Gastroesophageal sphincter (tissue), 4 donors: ENCODE measurements at regions not wholly inside any gene's neighbourhood (a gene's known extent, or its start where the extent isn't known, plus 50 kb on each side); places are given as distances from the start of the nearest gene placed in this dataset.

Experiments used
- ATAC-seq: fragments of 150-250 bp; one replicate; pipeline ENCODE4 v1.9.1; 2016; ENCODE audit warnings: mild to moderate bottlenecking, moderate library complexity
- H3K27ac ChIP-seq, 4 donors: fragments of 200-600 bp; sonication (generic) in 3 of 4; 1 replicate in 3 of 4; 2 replicates in 1 of 4; pipeline ENCODE4 v1.5.1; 2016 to 2019
- H3K27me3 ChIP-seq: fragments of 200-600 bp; sonication (generic); one replicate; pipeline ENCODE4 v1.5.1; 2019
- H3K36me3 ChIP-seq, 2 donors: fragments of 200-600 bp; sonication (generic); one replicate each; pipeline ENCODE4 v1.5.1; 2019; ENCODE audit warnings: control low read depth in 1 of 2
- H3K4me1 ChIP-seq, 3 donors: fragments of 200-600 bp; sonication (generic); 1 replicate in 2 of 3; 2 replicates in 1 of 3; pipeline ENCODE4 v1.5.1; 2016 to 2019; ENCODE audit warnings: control low read depth in 2 of 3
- H3K4me3 ChIP-seq, 2 donors: fragments of 200-600 bp; sonication (generic); one replicate each; pipeline ENCODE4 v1.5.1; 2019; ENCODE audit warnings: mild to moderate bottlenecking in 1 of 2, moderate library complexity in 1 of 2
- H3K9me3 ChIP-seq, 3 donors: fragments of 200-600 bp; sonication (generic); one replicate each; pipeline ENCODE4 v1.5.1; 2017 to 2019; ENCODE audit warnings: control low read depth in 2 of 3
- EP300 ChIP-seq: sonication (generic); formaldehyde crosslinking; IDR thresholded peaks from one replicate; pipeline ENCODE4 v1.6.1; 2017; ENCODE audit warnings: antibody characterized with exemption, mild to moderate bottlenecking
- POLR2A ChIP-seq, 2 donors: fragments of 450-650 bp; IDR thresholded peaks; one replicate each; pipeline ENCODE4 v1.6.1; 2017; ENCODE audit warnings: antibody characterized with exemption in 2 of 2, mild to moderate bottlenecking in 2 of 2, moderate library complexity in 1 of 2
- POLR2AphosphoS5 ChIP-seq: sonication (generic); formaldehyde crosslinking; IDR thresholded peaks from one replicate; pipeline ENCODE4 v1.6.1; 2017; ENCODE audit warnings: antibody characterized with exemption
- whole genome bisulfite sequencing, 2 donors: methylation state at CpG; one replicate each; pipeline ENCODE4 v1.1.5; 2018; ENCODE audit warnings: low coverage in 1 of 2; 5-methylcytosine and 5-hydroxymethylcytosine counted together
- TF ChIP-seq, protein P1 (sequence below), 4 experiments: fragments of 200-600 bp in 2 of 4; fragments of 450-650 bp in 2 of 4; sonication (generic) in 1 of 4; IDR thresholded peaks; one replicate each; pipeline ENCODE4 v1.5.1; 2017 to 2019; ENCODE audit warnings: antibody characterized with exemption in 4 of 4, mild to moderate bottlenecking in 2 of 4, moderate library complexity in 2 of 4

DNA sequence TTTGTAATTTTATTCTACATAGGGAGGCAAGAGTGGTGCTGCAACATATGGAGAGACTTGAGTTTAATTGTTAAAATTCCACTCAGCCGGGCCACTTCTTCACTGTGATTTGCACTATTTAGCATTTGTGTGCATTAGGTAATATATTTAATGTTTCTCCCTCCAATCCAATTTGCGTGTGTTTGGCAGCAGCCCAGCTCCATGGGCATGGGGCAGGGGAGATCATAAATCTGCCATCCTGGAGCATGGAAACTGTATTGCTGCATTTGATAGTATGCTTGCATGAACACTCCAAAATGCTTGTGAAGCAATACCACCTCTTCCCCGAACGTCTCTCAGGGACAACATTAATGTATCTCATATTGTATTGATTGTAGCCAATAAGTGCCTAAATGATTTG lies 339.1 kb upstream of the RBFOX1 start:
- Histone ChIP-seq H3K36me3 (no peaks in the 10 kb centered on the region), H3K4me1 (no peaks in the 10 kb centered on the region), H3K4me3 (no peak overlapping the region), H3K27me3 (no peaks in the 10 kb centered on the region), H3K9me3 (no peaks in the 10 kb centered on the region), H3K27ac (no peak overlapping the region)
- 16 to 53% methylated on average over 2 to 4 of the region's 4 CpGs for WGBS, 2 donors
- TF ChIP-seq EP300 (no peak), POLR2A (IDR thresholded peaks at IDR 0.05) (no peak), POLR2AphosphoS5 (no peak)
- no peak for ATAC-seq

DNA sequence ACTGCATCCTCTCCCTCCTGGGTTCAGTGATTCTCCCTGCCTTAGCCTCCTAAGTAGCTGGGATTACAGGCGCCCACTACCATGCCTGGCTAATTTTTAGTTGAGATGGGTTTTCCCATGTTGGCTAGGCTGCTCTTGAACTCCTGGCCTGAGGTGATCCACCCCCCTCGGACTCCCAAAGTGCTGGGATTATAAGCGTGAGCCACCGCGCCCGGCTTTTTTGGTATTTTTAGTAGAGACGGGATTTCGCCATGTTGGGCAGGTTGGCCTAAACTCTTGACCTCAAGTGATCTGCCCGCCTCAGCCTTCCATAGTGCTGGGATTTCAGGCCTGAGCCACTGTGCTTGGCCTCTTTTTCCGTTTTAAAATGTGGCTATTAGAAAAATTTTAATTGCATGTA lies 343.8 kb upstream of the RBFOX1 start:
- H3K9me3 ChIP-seq: no peaks in the 10 kb centered on the region
- no peaks in the 10 kb centered on the region for H3K36me3 ChIP-seq
- WGBS, 2 donors: 81 to 100% methylated on average over 1 to 5 of the region's 10 CpGs
- H3K4me1 ChIP-seq: no peaks in the 10 kb centered on the region
- H3K27ac ChIP-seq: no peak overlapping the region
- no peak for ATAC-seq
- no peaks in the 10 kb centered on the region for H3K27me3 ChIP-seq
- no peak overlapping the region for H3K4me3 ChIP-seq
- TF ChIP-seq EP300 (no peak), POLR2A (IDR thresholded peaks at IDR 0.05) (no peak), POLR2AphosphoS5 (no peak)
- TF ChIP-seq, protein P1, sequence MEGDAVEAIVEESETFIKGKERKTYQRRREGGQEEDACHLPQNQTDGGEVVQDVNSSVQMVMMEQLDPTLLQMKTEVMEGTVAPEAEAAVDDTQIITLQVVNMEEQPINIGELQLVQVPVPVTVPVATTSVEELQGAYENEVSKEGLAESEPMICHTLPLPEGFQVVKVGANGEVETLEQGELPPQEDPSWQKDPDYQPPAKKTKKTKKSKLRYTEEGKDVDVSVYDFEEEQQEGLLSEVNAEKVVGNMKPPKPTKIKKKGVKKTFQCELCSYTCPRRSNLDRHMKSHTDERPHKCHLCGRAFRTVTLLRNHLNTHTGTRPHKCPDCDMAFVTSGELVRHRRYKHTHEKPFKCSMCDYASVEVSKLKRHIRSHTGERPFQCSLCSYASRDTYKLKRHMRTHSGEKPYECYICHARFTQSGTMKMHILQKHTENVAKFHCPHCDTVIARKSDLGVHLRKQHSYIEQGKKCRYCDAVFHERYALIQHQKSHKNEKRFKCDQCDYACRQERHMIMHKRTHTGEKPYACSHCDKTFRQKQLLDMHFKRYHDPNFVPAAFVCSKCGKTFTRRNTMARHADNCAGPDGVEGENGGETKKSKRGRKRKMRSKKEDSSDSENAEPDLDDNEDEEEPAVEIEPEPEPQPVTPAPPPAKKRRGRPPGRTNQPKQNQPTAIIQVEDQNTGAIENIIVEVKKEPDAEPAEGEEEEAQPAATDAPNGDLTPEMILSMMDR (IDR thresholded peaks at IDR 0.05): no peak

DNA sequence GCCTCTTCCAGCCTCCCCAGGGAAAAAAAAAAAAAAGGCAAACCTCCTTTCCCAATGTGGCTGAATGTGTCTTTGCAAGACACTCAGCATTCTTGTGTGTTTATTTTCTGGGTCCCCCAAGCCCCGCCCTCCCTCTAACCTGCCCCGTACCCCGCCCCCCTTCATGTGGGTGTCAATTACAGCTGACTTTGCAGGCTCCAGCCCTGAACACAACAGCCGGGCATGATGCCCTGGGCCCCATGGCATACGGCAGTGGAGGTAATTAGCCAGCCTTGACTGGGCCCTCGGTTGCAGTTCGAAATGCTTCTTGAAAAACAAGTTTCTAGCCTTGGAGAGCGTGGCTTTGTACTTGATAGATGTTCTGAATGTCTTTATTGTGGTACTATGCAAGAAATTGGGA lies 354.7 kb upstream of the RBFOX1 start:
- WGBS, 2 donors: 42 to 67% methylated on average over 3 to 6 of the region's 8 CpGs
- ATAC-seq: no peak
- H3K27ac ChIP-seq: no peak overlapping the region
- peaks cover 6% of the 10 kb centered on the region for H3K27me3 ChIP-seq
- TF ChIP-seq POLR2A (IDR thresholded peaks at IDR 0.05) (no peak), POLR2AphosphoS5 (no peak), EP300 (no peak)
- TF ChIP-seq, protein P1 (IDR thresholded peaks at IDR 0.05): no peak
- no peaks in the 10 kb centered on the region for H3K36me3 ChIP-seq
- no peak overlapping the region for H3K4me3 ChIP-seq
- H3K4me1 ChIP-seq: no peaks in the 10 kb centered on the region
- no peaks in the 10 kb centered on the region for H3K9me3 ChIP-seq

DNA sequence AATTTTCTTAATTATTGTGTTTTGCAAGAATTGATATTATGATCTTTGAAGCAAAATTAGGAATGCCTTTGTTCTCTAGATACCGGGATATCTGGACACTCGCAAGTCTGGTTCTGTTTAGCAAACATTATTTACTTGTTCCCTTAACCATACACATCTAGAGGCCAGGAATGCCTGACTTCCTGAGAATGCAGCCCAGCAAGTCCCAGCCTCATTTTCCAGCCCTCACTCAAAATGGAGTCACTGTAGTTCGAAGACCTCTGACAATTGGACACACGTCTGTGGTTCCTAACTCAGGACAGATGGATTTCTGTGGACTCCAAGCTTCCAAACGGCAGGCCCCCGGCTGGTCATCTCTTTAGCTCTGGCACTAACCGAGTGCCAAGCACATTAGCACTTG lies 355.4 kb upstream of the RBFOX1 start:
- no peaks in the 10 kb centered on the region for H3K9me3 ChIP-seq
- WGBS, 2 donors: 39 to 76% methylated on average over 4 to 7 of the region's 7 CpGs
- no peak overlapping the region for H3K27ac ChIP-seq

DNA sequence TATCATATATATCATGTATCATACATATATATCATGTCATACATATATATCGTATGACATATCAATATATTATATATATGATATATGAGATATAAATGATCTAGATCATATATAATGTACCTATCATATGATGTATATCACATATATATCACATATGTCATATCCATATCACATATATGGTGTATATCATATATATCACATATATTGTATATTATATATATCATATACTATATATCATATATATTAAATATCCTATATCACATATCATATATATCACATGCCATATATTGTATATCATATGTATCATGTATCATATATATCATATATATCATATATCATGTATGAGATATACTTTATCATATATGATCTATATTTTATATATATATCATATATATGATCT lies 355.9 kb upstream of the RBFOX1 start:
- no peak for ATAC-seq
- Histone ChIP-seq H3K27me3 (peaks cover 6% of the 10 kb centered on the region), H3K27ac (no peak overlapping the region), H3K36me3 (no peaks in the 10 kb centered on the region), H3K4me1 (no peaks in the 10 kb centered on the region), H3K4me3 (no peak overlapping the region), H3K9me3 (no peaks in the 10 kb centered on the region)
- no peak for TF ChIP-seq EP300
- TF ChIP-seq POLR2A (IDR thresholded peaks at IDR 0.05): no peak
- TF ChIP-seq, protein P1 (IDR thresholded peaks at IDR 0.05): no peak
- TF ChIP-seq POLR2AphosphoS5: no peak
- 80 to 100% methylated on average over 1 of the region's 1 CpG for WGBS, 2 donors

More for the DNA sequence above, 355.4 kb upstream of the RBFOX1 start:
- Histone ChIP-seq H3K4me3 (no peak overlapping the region), H3K36me3 (no peaks in the 10 kb centered on the region), H3K4me1 (no peaks in the 10 kb centered on the region), H3K27me3 (peaks cover 6% of the 10 kb centered on the region)
- no peak for TF ChIP-seq POLR2A (IDR thresholded peaks at IDR 0.05)
- ATAC-seq: no peak

DNA sequence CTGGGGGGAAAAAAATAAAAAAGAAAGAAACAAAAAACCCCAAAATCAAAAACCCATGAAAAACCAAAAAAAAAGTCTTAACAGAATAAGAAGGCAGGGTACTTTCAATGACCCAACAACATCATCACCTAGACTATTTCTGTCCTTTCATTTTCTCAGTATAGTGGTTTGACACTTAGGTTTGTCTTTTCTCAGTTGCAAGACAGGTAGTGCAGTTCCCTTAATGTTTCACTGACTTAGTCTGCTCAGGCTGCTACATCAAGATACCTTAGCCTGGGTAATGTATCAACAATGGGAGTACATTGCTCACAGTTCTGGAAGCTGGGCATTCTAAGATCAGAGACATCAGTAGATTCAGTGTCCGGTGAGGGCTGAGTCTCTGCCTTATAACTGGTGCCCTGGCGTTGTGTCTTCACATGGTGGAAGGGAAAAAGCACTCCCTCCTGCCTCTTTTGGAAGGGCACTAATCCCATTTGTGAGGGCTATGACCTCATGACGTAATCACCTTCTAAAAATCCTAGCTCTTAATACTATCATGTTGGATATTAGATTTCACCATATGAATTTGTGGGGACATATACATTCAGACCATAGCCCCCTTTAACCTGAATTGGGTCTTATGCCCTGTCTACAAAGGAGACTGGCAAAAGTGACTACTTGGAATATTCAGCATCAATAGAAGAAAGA lies 362.3 kb upstream of the RBFOX1 start:
- Histone ChIP-seq H3K4me3 (no peak overlapping the region), H3K27ac (no peak overlapping the region), H3K27me3 (peaks cover 3% of the 10 kb centered on the region), H3K4me1 (no peaks in the 10 kb centered on the region), H3K36me3 (no peaks in the 10 kb centered on the region), H3K9me3 (no peaks in the 10 kb centered on the region)
- TF ChIP-seq EP300: no peak
- TF ChIP-seq POLR2A (IDR thresholded peaks at IDR 0.05): no peak
- no peak for TF ChIP-seq POLR2AphosphoS5
- TF ChIP-seq, protein P1 (IDR thresholded peaks at IDR 0.05): no peak
- ATAC-seq: no peak
- WGBS, 2 donors: 84% methylated on average over 3 of the region's 3 CpGs; no CpG with 5 or more reads in 1 of the 2 donors
